H9 (cell line): ENCODE measurements at regions not wholly inside any gene's neighbourhood (a gene's known extent, or its start where the extent isn't known, plus 50 kb on each side); places are given as distances from the start of the nearest gene placed in this dataset.

Experiments used
- DNase-seq: peaks from one replicate; pipeline ENCODE4 v3.0.0-alpha.2; 2017
- H2AFZ ChIP-seq: one replicate; pipeline ENCODE4 v1.6.1; 2013; ENCODE audit warnings: mild to moderate bottlenecking, low read length, control low read depth, moderate library complexity
- H2AK5ac ChIP-seq: 2 replicates; pipeline ENCODE4 v1.6.1; 2013; ENCODE audit warnings: low read length, control low read depth, mixed read lengths; ENCODE audit not compliant: insufficient read length
- H2BK120ac ChIP-seq: one replicate; pipeline ENCODE4 v1.6.1; 2013; ENCODE audit warnings: low read depth, mild to moderate bottlenecking, low read length, control low read depth, inconsistent platforms; ENCODE audit not compliant: poor library complexity, severe bottlenecking
- H2BK12ac ChIP-seq: 2 replicates; pipeline ENCODE4 v1.6.1; 2013; ENCODE audit warnings: low read length, control low read depth, mixed read lengths, low read depth; ENCODE audit not compliant: insufficient read length
- H2BK15ac ChIP-seq: 2 replicates; pipeline ENCODE4 v1.6.1; 2013; ENCODE audit warnings: low read depth, low read length, control low read depth
- H2BK20ac ChIP-seq: one replicate; pipeline ENCODE4 v1.6.1; 2013; ENCODE audit warnings: low read depth, mild to moderate bottlenecking, low read length, control low read depth, inconsistent platforms; ENCODE audit not compliant: poor library complexity, severe bottlenecking
- H2BK5ac ChIP-seq: 2 replicates; pipeline ENCODE4 v1.6.1; 2013; ENCODE audit warnings: low read length, control low read depth, mixed read lengths; ENCODE audit not compliant: insufficient read length
- H3K14ac ChIP-seq: 2 replicates; pipeline ENCODE4 v1.6.1; 2013; ENCODE audit warnings: low read length, control low read depth; ENCODE audit not compliant: insufficient read depth
- H3K18ac ChIP-seq: 2 replicates; pipeline ENCODE4 v1.6.1; 2013; ENCODE audit warnings: low read depth, mild to moderate bottlenecking, mixed read lengths, low read length, control low read depth; ENCODE audit not compliant: insufficient read length
- H3K23ac ChIP-seq: 2 replicates; pipeline ENCODE4 v1.6.1; 2013; ENCODE audit warnings: low read length, control low read depth, mixed read lengths, low read depth; ENCODE audit not compliant: insufficient read length
- H3K23me2 ChIP-seq: 2 replicates; pipeline ENCODE4 v1.6.1; 2013; ENCODE audit warnings: low read depth, mild to moderate bottlenecking, mixed read lengths, low read length, control low read depth; ENCODE audit not compliant: insufficient read length, poor library complexity, severe bottlenecking
- H3K27ac ChIP-seq: 2 replicates; pipeline ENCODE4 v1.5.1; 2013; ENCODE audit warnings: low read length, control low read depth, mixed read lengths, low read depth; ENCODE audit not compliant: insufficient read length
- H3K27me3 ChIP-seq: 2 replicates; pipeline ENCODE4 v1.6.1; 2013; ENCODE audit warnings: low read length, control low read depth, inconsistent platforms; ENCODE audit not compliant: insufficient read depth
- H3K4ac ChIP-seq: 2 replicates; pipeline ENCODE4 v1.6.1; 2013; ENCODE audit warnings: low read depth, mild to moderate bottlenecking, control low read depth, inconsistent platforms, low read length, moderate library complexity
- H3K4me1 ChIP-seq: 2 replicates; pipeline ENCODE4 v1.6.1; 2013; ENCODE audit warnings: low read length, control low read depth, inconsistent platforms; ENCODE audit not compliant: insufficient read depth
- H3K4me2 ChIP-seq: 2 replicates; pipeline ENCODE4 v1.6.1; 2013; ENCODE audit warnings: low read length, control low read depth, mixed read lengths; ENCODE audit not compliant: insufficient read length, insufficient read depth
- H3K56ac ChIP-seq: 2 replicates; pipeline ENCODE4 v1.6.1; 2013; ENCODE audit warnings: low read depth, mild to moderate bottlenecking, mixed read lengths, low read length, control low read depth; ENCODE audit not compliant: insufficient read length
- H3K79me1 ChIP-seq: 2 replicates; pipeline ENCODE4 v1.6.1; 2013; ENCODE audit warnings: low read depth, mild to moderate bottlenecking, moderate library complexity, low read length, control low read depth, inconsistent platforms; ENCODE audit not compliant: insufficient read depth, poor library complexity, severe bottlenecking
- H3K79me2 ChIP-seq: 2 replicates; pipeline ENCODE4 v1.6.1; 2013; ENCODE audit warnings: low read length, control low read depth, inconsistent platforms; ENCODE audit not compliant: insufficient read depth
- H3K9ac ChIP-seq: 2 replicates; pipeline ENCODE4 v1.6.1; 2013; ENCODE audit warnings: low read length, control low read depth, mixed read lengths; ENCODE audit not compliant: insufficient read length; ENCODE audit errors: extremely low read depth
- H3K9me3 ChIP-seq: one replicate; pipeline ENCODE4 v1.6.1; 2013; ENCODE audit warnings: low read depth, low read length, inconsistent platforms; ENCODE audit not compliant: control insufficient read depth
- H3T11ph ChIP-seq: one replicate; pipeline ENCODE4 v1.6.1; 2013; ENCODE audit warnings: mild to moderate bottlenecking, low read length, control low read depth, inconsistent platforms
- H4K20me1 ChIP-seq: one replicate; pipeline ENCODE4 v1.6.1; 2013; ENCODE audit not compliant: control insufficient read depth, insufficient read length, insufficient read depth
- H4K5ac ChIP-seq: 2 replicates; pipeline ENCODE4 v1.6.1; 2013; ENCODE audit warnings: low read depth, mild to moderate bottlenecking, mixed read lengths, low read length, control low read depth; ENCODE audit not compliant: insufficient read length
- H4K8ac ChIP-seq: replicated peaks from 2 replicates; pipeline ENCODE4 v1.6.1; 2013; ENCODE audit warnings: low read length, control low read depth, mixed read lengths, low read depth; ENCODE audit not compliant: insufficient read length
- H4K91ac ChIP-seq: 2 replicates; pipeline ENCODE4 v1.6.1; 2013; ENCODE audit warnings: low read depth, mild to moderate bottlenecking, moderate library complexity, mixed read lengths, low read length, control low read depth; ENCODE audit not compliant: insufficient read length
- H3K27ac Mint-ChIP-seq, 3 experiments: 2 replicates in 2 of 3; 3 replicates in 1 of 3; pipeline ENCODE4 v1.8.0; 2020 to 2021; ENCODE audit warnings: mixed read lengths in 3 of 3, mild to moderate bottlenecking in 1 of 3, moderate library complexity in 1 of 3
- H3K27me3 Mint-ChIP-seq: 2 replicates; pipeline ENCODE4 v1.8.0; 2021; ENCODE audit warnings: low read depth, mild to moderate bottlenecking, moderate library complexity, mixed read lengths
- H3K36me3 Mint-ChIP-seq, 3 experiments: 2 replicates in 2 of 3; 3 replicates in 1 of 3; pipeline ENCODE4 v1.8.0; 2020 to 2021; ENCODE audit warnings: low read depth in 3 of 3, mixed read lengths in 3 of 3; ENCODE audit not compliant: insufficient read depth in 1 of 3
- H3K4me1 Mint-ChIP-seq, 2 experiments: 2 replicates each; pipeline ENCODE4 v1.8.0; 2020; ENCODE audit warnings: mixed read lengths in 2 of 2
- H3K4me3 Mint-ChIP-seq, 2 experiments: 2 replicates in 1 of 2; 3 replicates in 1 of 2; pipeline ENCODE4 v1.8.0; 2020 to 2021; ENCODE audit warnings: mild to moderate bottlenecking in 2 of 2, mixed read lengths in 2 of 2, moderate library complexity in 1 of 2
- H3K9me3 Mint-ChIP-seq, 2 experiments: 2 replicates in 1 of 2; 3 replicates in 1 of 2; pipeline ENCODE4 v1.8.0; 2020; ENCODE audit warnings: mild to moderate bottlenecking in 2 of 2, mixed read lengths in 2 of 2, moderate library complexity in 1 of 2
- CTCF ChIP-seq: fragments of 200-600 bp; sonication (generic); conservative IDR thresholded peaks from 3 replicates; pipeline ENCODE4 v1.8.0; 2021; ENCODE audit warnings: antibody characterized with exemption, mild to moderate bottlenecking
- WGBS: extraction: QIAGEN DNeasy Blood & Tissue Kit; methylation state at CpG from one replicate; pipeline ENCODE4 v1.1.7; 2013; ENCODE audit warnings: missing lambda C conversion rate, low lambda C conversion rate, mixed read lengths; ENCODE audit not compliant: insufficient read length; ENCODE audit errors: extremely low coverage; 5-methylcytosine and 5-hydroxymethylcytosine counted together

- no peak overlapping the region for H2BK5ac ChIP-seq
- H3K18ac ChIP-seq, result no peak overlapping the region
- H3K27ac ChIP-seq, result no peak overlapping the region
- no peaks in the 10 kb centered on the region for H3K79me1 ChIP-seq
- H4K8ac ChIP-seq, result no peak overlapping the region
- no peak overlapping the region for H2BK15ac ChIP-seq
- H4K20me1 ChIP-seq, result no peaks in the 10 kb centered on the region
- no peak overlapping the region for H4K5ac ChIP-seq
- no peak overlapping the region for H2BK120ac ChIP-seq
- H2BK12ac ChIP-seq, result no peak overlapping the region
- H3K27me3 ChIP-seq, result no peaks in the 10 kb centered on the region
- no peaks in the 10 kb centered on the region; the same call in 1 of the 2 replicates for H3K4me1 ChIP-seq
- no peak overlapping the region for H3K56ac ChIP-seq
- no peak overlapping the region for H2AK5ac ChIP-seq
- H3K4me1 Mint-ChIP-seq, result peaks cover 18 to 27% of the 10 kb centered on the region in 2 experiments
- no peaks in the 10 kb centered on the region for H3K9me3 ChIP-seq
- H3K27me3 Mint-ChIP-seq, result no peaks in the 10 kb centered on the region; the same call in none of the 2 replicates
- peaks cover 8 to 11% of the 10 kb centered on the region in 2 experiments for H3K9me3 Mint-ChIP-seq
- H3K4ac ChIP-seq, result no peak overlapping the region
- no peaks in the 10 kb centered on the region for H3K23me2 ChIP-seq
- H3K4me3 Mint-ChIP-seq, result no peak overlapping the region
- peaks cover 4 to 14% (median 6%) of the 10 kb centered on the region in 3 experiments; a peak in 6 of 7 replicates for H3K36me3 Mint-ChIP-seq
- no peak overlapping the region for H2BK20ac ChIP-seq
- no peak for TF ChIP-seq CTCF
- H3T11ph ChIP-seq, result no peak overlapping the region
- H3K79me2 ChIP-seq, result no peaks in the 10 kb centered on the region
- no peak overlapping the region for H2AFZ ChIP-seq
- no peak for DNase-seq
- no CpG with 5 or more reads among the region's 4 CpGs for WGBS
- no peak overlapping the region for H3K23ac ChIP-seq
- H3K9ac ChIP-seq, result no peak overlapping the region
- no peak overlapping the region for H4K91ac ChIP-seq
- no peak overlapping the region for H3K14ac ChIP-seq
- H3K27ac Mint-ChIP-seq, result no peak overlapping the region
- no peak overlapping the region for H3K4me2 ChIP-seq
Observed at GRCh38 chr5:175591293-175591692, 66.6 kb upstream of the HRH2 start.
